ENCODE measurements at regions not wholly inside any gene's neighbourhood (a gene's known extent, or its start where the extent isn't known, plus 50 kb on each side); places are given as distances from the start of the nearest gene placed in this dataset.

DNA sequence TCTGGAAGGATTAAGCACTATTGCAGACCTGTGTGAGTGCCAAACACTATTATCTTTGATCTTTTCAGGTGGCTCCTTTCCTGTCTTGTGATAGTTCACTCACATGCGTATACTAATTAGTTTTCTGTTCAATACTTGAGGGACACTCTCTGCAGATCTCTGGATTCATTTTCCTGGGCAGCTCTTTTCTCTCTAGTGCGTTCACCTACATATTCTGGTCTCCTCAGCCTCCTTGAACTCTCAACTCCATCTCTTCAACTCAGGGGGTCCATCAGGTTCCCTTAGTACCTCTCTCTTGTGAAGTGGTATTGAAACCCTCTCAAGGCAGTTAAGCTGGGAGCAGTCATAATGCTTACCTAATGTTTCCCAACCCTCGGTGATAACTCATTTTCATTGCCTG lies 1218.1 kb upstream of the MAP3K7 start:
- Histone ChIP-seq H2AK5ac (ENCODE audit: low read depth, low read length) (no peak overlapping the region), H4K8ac (ENCODE audit: extremely low read depth, insufficient read depth, low read length) (no peak overlapping the region), H3K4me2 (ENCODE audit: insufficient read depth in 1 of 2, low read depth in 2 of 2, low read length in 2 of 2) (no peak overlapping the region), H3K9ac (replicated peaks in 1 of 4; ENCODE audit: extremely low read depth in 1 of 4, low read depth in 3 of 4, low read length in 3 of 4) (no peak overlapping the region), H2BK120ac (replicated peaks; ENCODE audit: low read depth, low read length) (no peak overlapping the region), H3K79me1 (ENCODE audit: low read depth, low read length) (no peaks in the 10 kb centered on the region), H3K9me3 (ENCODE audit: insufficient read depth in 2 of 2, low read depth in 1 of 2, low read length in 1 of 2) (no peaks in the 10 kb centered on the region), H2BK15ac (ENCODE audit: low read length) (no peak overlapping the region), H4K20me1 (replicated peaks in 1 of 2; ENCODE audit: control insufficient read depth in 1 of 2, insufficient read depth in 2 of 2, low read length in 2 of 2) (no peaks in the 10 kb centered on the region), H2BK5ac (ENCODE audit: low read depth, low read length) (no peak overlapping the region), H4K5ac (ENCODE audit: insufficient read length, low read depth, low read length) (no peak overlapping the region), H3K56ac (replicated peaks; ENCODE audit: insufficient read length, low read depth, low read length) (no peak overlapping the region), H3K27ac (ENCODE audit: low read depth, low read length) (no peak overlapping the region), H3K23me2 (ENCODE audit: low read depth, low read length) (no peaks in the 10 kb centered on the region), H3K36me3 (ENCODE audit: control insufficient read depth in 2 of 4, insufficient read depth in 4 of 4, low read length in 3 of 4) (no peaks in the 10 kb centered on the region), H3K79me2 (ENCODE audit: control insufficient read depth in 1 of 2, insufficient read depth in 2 of 2, low read length in 2 of 2) (no peaks in the 10 kb centered on the region), H2BK20ac (ENCODE audit: low read length) (no peak overlapping the region), H3K27me3 (replicated peaks in 1 of 4; ENCODE audit: control insufficient read depth in 3 of 4, extremely low read depth in 1 of 4, insufficient read depth in 3 of 4, low read length in 3 of 4) (no peaks in the 10 kb centered on the region), H2AFZ (ENCODE audit: low read length) (no peak overlapping the region), H3K23ac (ENCODE audit: insufficient read length) (no peak overlapping the region), H3K4me1 (replicated peaks in 1 of 4; ENCODE audit: control insufficient read depth in 3 of 4, insufficient read depth in 4 of 4, low read length in 3 of 4) (no peaks in the 10 kb centered on the region), H3K4ac (replicated peaks; ENCODE audit: insufficient read length, low read depth, low read length) (no peak overlapping the region), H3K4me3 (ENCODE audit: extremely low read depth in 1 of 4, insufficient read depth in 2 of 4, low read depth in 3 of 4, low read length in 4 of 4) (no peak overlapping the region), H2BK12ac (ENCODE audit: low read depth, low read length) (no peak overlapping the region), H4K91ac (replicated peaks; ENCODE audit: insufficient read length, low read length) (no peak overlapping the region), H3K18ac (ENCODE audit: extremely low read depth, low read length) (no peak overlapping the region), H3K14ac (ENCODE audit: insufficient read length) (no peak overlapping the region)
- DNase-seq (ENCODE audit: low read depth in 1 of 2, low spot score in 2 of 2): no peak
- POLR2A ChIA-PET (ENCODE audit: partially characterized antibody): no interaction called here
- CTCF ChIA-PET (ENCODE audit: partially characterized antibody): no interaction called here
- WGBS, 2 experiments (ENCODE audit: extremely low coverage in 1 of 2, insufficient coverage in 1 of 2, insufficient read length in 1 of 2, insufficient replicate concordance in 2 of 2, low coverage in 1 of 2, low lambda C conversion rate in 2 of 2, missing lambda C conversion rate in 1 of 2): 97% methylated on average over 3 of the region's 3 CpGs; no CpG with 5 or more reads in 1 of the 2 experiments
- FAIRE-seq: no peak
- TF ChIP-seq NRF1 (IDR thresholded peaks at IDR 0.05; ENCODE audit: low read depth, low read length) (no peak), HDAC6 (IDR thresholded peaks at IDR 0.05; ENCODE audit: low read depth, low read length) (no peak), RFX5 (IDR thresholded peaks at IDR 0.05; ENCODE audit: borderline replicate concordance, low read depth, low read length) (no peak), CBX8 (IDR thresholded peaks at IDR 0.05; ENCODE audit: borderline replicate concordance, low read depth, low read length) (no peak), NANOG (IDR thresholded peaks at IDR 0.05; ENCODE audit: insufficient read depth, low read depth, low read length, poor library complexity, severe bottlenecking) (no peak), SP2 (IDR thresholded peaks at IDR 0.05; ENCODE audit: low read length) (no peak), RAD21 (IDR thresholded peaks at IDR 0.05 in 1 of 2, conservative IDR thresholded peaks at IDR 0.05 in 1 of 2; ENCODE audit: low read depth in 2 of 2, low read length in 2 of 2) (no peak), GABPA (IDR thresholded peaks at IDR 0.05; ENCODE audit: borderline replicate concordance, insufficient read depth, low read length) (no peak), MAX (IDR thresholded peaks at IDR 0.05) (no peak), KDM4A (IDR thresholded peaks at IDR 0.05; ENCODE audit: low read depth, low read length, severe bottlenecking) (no peak), HDAC2 (IDR thresholded peaks at IDR 0.05; ENCODE audit: borderline replicate concordance in 1 of 2, low read depth in 2 of 2, low read length in 2 of 2) (no peak), POU5F1 (IDR thresholded peaks at IDR 0.05; ENCODE audit: low read depth, low read length) (no peak), MAFK (IDR thresholded peaks at IDR 0.05; ENCODE audit: low read depth, low read length) (no peak)

All from H1 (cell line).